Thoracic aorta (tissue), 2 donors: ENCODE measurements at regions not wholly inside any gene's neighbourhood (a gene's known extent, or its start where the extent isn't known, plus 50 kb on each side); places are given as distances from the start of the nearest gene placed in this dataset.

ENCODE experiments used
- ATAC-seq: fragments of 150-250 bp; one replicate; pipeline ENCODE4 v1.8.0; 2017; ENCODE audit warnings: low read depth; ENCODE audit not compliant: insufficient number of reproducible peaks, low FRiP score
- DNase-seq: peaks from one replicate; pipeline ENCODE4 v3.0.0-alpha.2; 2020; ENCODE audit warnings: low spot score
- H3K27ac ChIP-seq, 2 donors: fragments of 200-600 bp; sonication (generic); 1 replicate in 1 of 2; 2 replicates in 1 of 2; pipeline ENCODE4 v1.5.1; 2016; ENCODE audit warnings: mild to moderate bottlenecking in 2 of 2, moderate library complexity in 2 of 2
- H3K27me3 ChIP-seq: fragments of 200-600 bp; sonication (generic); replicated peaks from 2 replicates; pipeline ENCODE4 v1.6.0; 2016; ENCODE audit warnings: mild to moderate bottlenecking; ENCODE audit not compliant: insufficient read depth
- H3K36me3 ChIP-seq: fragments of 200-600 bp; sonication (generic); one replicate; pipeline ENCODE4 v1.5.1; 2016
- H3K4me1 ChIP-seq, 2 donors: fragments of 200-600 bp; sonication (generic); 1 replicate in 1 of 2; 2 replicates in 1 of 2; pipeline versions ENCODE4 v1.5.1 to v1.6.0; 2016; ENCODE audit warnings: low read depth in 2 of 2, mild to moderate bottlenecking in 1 of 2; ENCODE audit not compliant: control insufficient read depth in 1 of 2
- H3K4me3 ChIP-seq: fragments of 200-600 bp; sonication (generic); 2 replicates; pipeline ENCODE4 v1.5.1; 2016; ENCODE audit warnings: mild to moderate bottlenecking
- H3K9me3 ChIP-seq: fragments of 200-600 bp; sonication (generic); 2 replicates; pipeline ENCODE4 v1.5.1; 2016
- CTCF ChIP-seq: fragments of 200-600 bp; sonication (generic); IDR thresholded peaks from one replicate; pipeline ENCODE4 v1.5.1; 2019; ENCODE audit warnings: antibody characterized with exemption

- Histone ChIP-seq H3K27ac (no peak overlapping the region), H3K36me3 (no peaks in the 10 kb centered on the region), H3K4me1 (no peaks in the 10 kb centered on the region), H3K9me3 (no peaks in the 10 kb centered on the region), H3K27me3 (no peaks in the 10 kb centered on the region), H3K4me3 (no peak overlapping the region)
- DNase-seq = no peak
- no peak for TF ChIP-seq CTCF
- ATAC-seq = no peak
Measured at GRCh38 chr4:45841791-45842190, 282.1 kb downstream of the GABRG1 start.

GRCh38 chr4:45831692-45832091 lies 292.2 kb downstream of the GABRG1 start:
- TF ChIP-seq CTCF = no peak
- DNase-seq (no peak), ATAC-seq (no peak)
- Histone ChIP-seq H3K27me3 (no peaks in the 10 kb centered on the region), H3K27ac (no peak overlapping the region), H3K9me3 (no peaks in the 10 kb centered on the region), H3K4me1 (no peaks in the 10 kb centered on the region), H3K4me3 (no peak overlapping the region), H3K36me3 (no peaks in the 10 kb centered on the region)

GRCh38 chr4:45803994-45804393 lies 319.9 kb downstream of the GABRG1 start:
- DNase-seq = no peak
- no peak overlapping the region for H3K27ac ChIP-seq

GRCh38 chr4:45795135-45795534 lies 328.7 kb downstream of the GABRG1 start:
- no peaks in the 10 kb centered on the region for H3K9me3 ChIP-seq
- H3K4me1 ChIP-seq = no peaks in the 10 kb centered on the region
- ATAC-seq (no peak), DNase-seq (no peak)
- H3K27ac ChIP-seq = no peak overlapping the region
- no peaks in the 10 kb centered on the region for H3K27me3 ChIP-seq
- TF ChIP-seq CTCF = no peak
- H3K36me3 ChIP-seq = no peaks in the 10 kb centered on the region
- no peak overlapping the region for H3K4me3 ChIP-seq

More at GRCh38 chr4:45803994-45804393, 319.9 kb downstream of the GABRG1 start:
- no peak for ATAC-seq
- TF ChIP-seq CTCF = no peak
- no peak overlapping the region for H3K4me3 ChIP-seq
- no peaks in the 10 kb centered on the region for H3K27me3 ChIP-seq
- no peaks in the 10 kb centered on the region for H3K4me1 ChIP-seq
- H3K9me3 ChIP-seq = no peaks in the 10 kb centered on the region
- no peaks in the 10 kb centered on the region for H3K36me3 ChIP-seq

- no peaks in the 10 kb centered on the region for H3K9me3 ChIP-seq
- no peaks in the 10 kb centered on the region for H3K36me3 ChIP-seq
- DNase-seq (no peak), ATAC-seq (no peak)
- no peak overlapping the region for H3K4me3 ChIP-seq
- no peaks in the 10 kb centered on the region for H3K27me3 ChIP-seq
- H3K27ac ChIP-seq = no peak overlapping the region
- no peak for TF ChIP-seq CTCF
- H3K4me1 ChIP-seq = no peaks in the 10 kb centered on the region
Measured at GRCh38 chr4:45778514-45778913, 345.3 kb downstream of the GABRG1 start.
